HG02870 (cell line): ENCODE measurements at regions not wholly inside any gene's neighbourhood (a gene's known extent, or its start where the extent isn't known, plus 50 kb on each side); places are given as distances from the start of the nearest gene placed in this dataset.

Source experiments
- ATAC-seq: cut with Tn5 transposase; IDR thresholded peaks from one replicate; pipeline ENCODE4 v1.9.1; 2021; ENCODE audit warnings: mild to moderate bottlenecking, moderate library complexity; ENCODE audit not compliant: unreplicated experiment

DNA sequence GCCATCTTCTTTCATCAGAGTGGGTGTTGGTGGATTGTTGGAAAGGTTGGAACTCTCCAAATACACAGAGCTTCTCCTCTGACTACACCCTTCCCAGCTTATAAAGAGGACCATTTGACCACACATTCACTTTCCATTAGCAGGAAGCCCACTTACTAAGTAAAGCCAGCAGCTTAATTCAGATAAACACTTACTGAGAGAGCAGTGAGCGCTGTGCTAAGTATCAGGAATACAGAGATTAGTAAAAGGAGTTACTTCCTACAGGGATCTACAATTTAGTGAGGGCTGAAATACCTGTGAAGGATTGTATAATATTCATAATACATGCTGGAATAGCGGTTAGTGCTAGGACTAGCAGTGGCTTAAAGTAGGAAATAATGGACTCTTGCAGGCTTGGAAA, 343.0 kb downstream of the NYAP2 start:
- no peak for ATAC-seq

DNA sequence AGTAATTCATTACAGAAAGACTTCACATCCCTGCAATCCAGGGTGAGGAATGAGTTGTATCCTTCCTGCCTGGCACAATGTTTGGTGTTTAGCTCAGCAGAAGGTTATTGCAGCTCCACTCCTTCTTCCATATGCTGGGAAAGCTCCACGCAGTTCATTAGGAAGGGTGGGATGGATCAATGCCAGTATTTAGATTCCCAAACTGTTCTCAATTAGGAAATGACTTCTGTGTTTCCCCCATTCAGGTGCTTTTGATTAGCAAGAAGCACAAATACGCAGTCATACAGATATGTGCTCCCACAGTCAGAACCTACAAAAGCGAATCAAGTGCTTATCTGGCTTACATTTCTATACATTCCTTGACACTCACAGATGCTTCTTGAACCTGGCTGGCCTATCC, 340.6 kb downstream of the NYAP2 start:
- no peak for ATAC-seq

DNA sequence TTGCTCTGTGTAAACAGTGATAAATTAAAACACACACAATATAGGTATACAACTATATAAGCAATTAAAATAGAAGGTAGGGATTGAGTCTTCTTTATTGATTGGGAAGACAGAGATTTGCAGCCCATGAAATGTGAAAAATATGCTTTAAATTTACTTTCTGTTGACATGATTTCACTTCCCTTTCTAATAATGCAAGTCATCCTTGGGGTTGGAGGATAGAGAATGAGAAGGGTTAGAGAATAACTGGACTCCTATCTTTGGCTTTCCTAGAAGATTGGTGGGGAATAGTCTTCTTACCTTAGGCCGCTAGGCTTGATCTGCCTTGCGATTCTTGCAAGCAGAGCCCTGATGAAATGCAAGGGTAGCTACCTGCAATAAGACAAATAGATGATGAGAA, 339.8 kb downstream of the NYAP2 start:
- ATAC-seq, result no peak

DNA sequence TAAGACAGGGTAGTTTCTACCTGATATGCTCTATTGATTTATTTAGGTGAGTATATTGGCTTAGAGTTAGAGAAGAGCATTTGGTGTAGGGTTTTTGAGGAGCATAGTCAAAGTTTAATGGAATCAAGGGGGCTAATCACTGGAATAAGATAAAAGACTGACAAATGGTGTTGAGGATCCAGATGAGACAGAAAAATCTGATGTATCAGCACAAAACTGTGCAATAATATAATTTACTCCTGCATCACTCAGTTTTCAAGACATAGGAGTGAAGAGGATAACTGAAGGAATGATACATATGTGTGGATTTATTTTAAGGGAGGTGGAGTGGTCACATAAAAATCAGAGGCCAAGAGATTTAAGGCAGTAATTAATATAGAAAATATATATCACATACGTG, 339.2 kb downstream of the NYAP2 start:
- ATAC-seq, result no peak

DNA sequence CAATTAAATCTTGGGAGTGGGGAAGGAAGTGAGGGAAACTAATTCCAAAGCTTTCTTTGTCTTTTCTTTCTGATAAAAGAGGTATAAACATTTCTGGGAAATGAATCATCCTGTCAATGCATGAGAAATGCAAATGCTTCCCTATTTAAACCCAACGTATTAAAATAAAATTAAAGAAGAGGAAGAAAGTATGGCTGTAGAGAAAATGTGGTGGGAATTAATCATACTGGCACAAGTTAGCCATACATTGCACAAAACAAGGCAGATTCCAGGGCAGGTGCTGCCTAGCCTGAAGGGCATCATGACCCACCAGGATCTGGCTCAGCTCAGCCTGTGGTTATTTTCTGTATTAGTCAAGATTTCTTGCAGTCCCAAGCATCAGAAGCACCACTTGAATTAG, 338.0 kb downstream of the NYAP2 start:
- ATAC-seq, result no peak

DNA sequence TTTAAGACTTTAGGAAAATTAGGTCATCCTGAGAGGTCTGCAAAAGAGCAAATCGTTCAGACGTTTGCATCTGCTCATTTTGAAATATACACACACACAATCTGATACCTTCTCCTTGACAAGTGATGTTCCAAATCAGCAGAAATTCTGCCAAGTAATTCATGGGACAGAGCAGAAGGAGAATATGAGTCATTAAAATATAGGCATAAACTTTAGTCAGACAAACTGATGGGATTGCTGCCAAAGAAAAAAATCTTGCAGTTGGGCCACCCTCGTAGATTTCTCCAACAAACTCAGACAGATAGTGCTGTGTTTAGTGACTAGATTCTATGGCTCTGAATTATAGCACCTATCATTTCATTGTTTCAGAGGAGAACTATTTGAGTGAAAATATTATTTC, 336.3 kb downstream of the NYAP2 start:
- ATAC-seq, result no peak

DNA sequence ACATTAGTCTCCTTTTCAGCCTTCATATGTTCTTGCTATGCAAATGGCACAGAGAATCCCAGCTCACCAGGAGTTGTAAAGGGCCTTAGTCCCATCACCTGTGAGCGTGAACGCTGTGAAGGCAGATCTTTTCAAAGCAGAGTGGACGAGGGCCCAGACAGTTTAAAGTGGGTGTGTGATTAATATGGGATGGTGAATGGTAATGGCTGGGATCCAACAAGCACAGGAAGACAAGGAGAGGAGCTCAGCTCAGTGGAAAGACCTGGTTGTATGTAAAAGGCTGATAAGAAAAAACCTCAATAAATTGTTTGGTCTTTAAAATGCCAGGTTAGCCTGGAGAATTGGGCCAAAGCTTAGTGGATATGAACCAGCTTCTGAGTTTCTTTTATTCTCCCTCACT, 326.2 kb downstream of the NYAP2 start:
- no peak for ATAC-seq
